ENCODE measurements at regions not wholly inside any gene's neighbourhood (a gene's known extent, or its start where the extent isn't known, plus 50 kb on each side); places are given as distances from the start of the nearest gene placed in this dataset.

DNA sequence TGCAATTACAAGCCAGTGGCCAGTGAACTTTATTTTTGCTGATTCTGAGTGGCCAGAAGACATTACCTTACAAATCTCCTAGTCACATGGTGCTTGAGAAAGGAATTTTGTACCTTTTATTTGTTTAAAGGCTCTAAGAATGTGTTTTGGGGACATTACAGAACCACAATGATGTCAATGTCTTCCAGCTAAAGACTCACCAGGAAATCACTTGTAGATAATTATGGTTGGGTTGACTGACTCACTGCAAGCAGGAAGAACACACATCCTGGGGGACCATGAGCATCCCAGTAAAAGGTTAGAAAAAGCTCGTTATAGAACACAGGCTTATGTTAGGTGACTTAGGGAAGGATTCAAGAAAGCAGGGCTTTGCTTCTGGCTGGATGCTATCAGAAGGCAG lies 119.4 kb upstream of the FAM9B start (continued):
- TF ChIP-seq, protein P1, sequence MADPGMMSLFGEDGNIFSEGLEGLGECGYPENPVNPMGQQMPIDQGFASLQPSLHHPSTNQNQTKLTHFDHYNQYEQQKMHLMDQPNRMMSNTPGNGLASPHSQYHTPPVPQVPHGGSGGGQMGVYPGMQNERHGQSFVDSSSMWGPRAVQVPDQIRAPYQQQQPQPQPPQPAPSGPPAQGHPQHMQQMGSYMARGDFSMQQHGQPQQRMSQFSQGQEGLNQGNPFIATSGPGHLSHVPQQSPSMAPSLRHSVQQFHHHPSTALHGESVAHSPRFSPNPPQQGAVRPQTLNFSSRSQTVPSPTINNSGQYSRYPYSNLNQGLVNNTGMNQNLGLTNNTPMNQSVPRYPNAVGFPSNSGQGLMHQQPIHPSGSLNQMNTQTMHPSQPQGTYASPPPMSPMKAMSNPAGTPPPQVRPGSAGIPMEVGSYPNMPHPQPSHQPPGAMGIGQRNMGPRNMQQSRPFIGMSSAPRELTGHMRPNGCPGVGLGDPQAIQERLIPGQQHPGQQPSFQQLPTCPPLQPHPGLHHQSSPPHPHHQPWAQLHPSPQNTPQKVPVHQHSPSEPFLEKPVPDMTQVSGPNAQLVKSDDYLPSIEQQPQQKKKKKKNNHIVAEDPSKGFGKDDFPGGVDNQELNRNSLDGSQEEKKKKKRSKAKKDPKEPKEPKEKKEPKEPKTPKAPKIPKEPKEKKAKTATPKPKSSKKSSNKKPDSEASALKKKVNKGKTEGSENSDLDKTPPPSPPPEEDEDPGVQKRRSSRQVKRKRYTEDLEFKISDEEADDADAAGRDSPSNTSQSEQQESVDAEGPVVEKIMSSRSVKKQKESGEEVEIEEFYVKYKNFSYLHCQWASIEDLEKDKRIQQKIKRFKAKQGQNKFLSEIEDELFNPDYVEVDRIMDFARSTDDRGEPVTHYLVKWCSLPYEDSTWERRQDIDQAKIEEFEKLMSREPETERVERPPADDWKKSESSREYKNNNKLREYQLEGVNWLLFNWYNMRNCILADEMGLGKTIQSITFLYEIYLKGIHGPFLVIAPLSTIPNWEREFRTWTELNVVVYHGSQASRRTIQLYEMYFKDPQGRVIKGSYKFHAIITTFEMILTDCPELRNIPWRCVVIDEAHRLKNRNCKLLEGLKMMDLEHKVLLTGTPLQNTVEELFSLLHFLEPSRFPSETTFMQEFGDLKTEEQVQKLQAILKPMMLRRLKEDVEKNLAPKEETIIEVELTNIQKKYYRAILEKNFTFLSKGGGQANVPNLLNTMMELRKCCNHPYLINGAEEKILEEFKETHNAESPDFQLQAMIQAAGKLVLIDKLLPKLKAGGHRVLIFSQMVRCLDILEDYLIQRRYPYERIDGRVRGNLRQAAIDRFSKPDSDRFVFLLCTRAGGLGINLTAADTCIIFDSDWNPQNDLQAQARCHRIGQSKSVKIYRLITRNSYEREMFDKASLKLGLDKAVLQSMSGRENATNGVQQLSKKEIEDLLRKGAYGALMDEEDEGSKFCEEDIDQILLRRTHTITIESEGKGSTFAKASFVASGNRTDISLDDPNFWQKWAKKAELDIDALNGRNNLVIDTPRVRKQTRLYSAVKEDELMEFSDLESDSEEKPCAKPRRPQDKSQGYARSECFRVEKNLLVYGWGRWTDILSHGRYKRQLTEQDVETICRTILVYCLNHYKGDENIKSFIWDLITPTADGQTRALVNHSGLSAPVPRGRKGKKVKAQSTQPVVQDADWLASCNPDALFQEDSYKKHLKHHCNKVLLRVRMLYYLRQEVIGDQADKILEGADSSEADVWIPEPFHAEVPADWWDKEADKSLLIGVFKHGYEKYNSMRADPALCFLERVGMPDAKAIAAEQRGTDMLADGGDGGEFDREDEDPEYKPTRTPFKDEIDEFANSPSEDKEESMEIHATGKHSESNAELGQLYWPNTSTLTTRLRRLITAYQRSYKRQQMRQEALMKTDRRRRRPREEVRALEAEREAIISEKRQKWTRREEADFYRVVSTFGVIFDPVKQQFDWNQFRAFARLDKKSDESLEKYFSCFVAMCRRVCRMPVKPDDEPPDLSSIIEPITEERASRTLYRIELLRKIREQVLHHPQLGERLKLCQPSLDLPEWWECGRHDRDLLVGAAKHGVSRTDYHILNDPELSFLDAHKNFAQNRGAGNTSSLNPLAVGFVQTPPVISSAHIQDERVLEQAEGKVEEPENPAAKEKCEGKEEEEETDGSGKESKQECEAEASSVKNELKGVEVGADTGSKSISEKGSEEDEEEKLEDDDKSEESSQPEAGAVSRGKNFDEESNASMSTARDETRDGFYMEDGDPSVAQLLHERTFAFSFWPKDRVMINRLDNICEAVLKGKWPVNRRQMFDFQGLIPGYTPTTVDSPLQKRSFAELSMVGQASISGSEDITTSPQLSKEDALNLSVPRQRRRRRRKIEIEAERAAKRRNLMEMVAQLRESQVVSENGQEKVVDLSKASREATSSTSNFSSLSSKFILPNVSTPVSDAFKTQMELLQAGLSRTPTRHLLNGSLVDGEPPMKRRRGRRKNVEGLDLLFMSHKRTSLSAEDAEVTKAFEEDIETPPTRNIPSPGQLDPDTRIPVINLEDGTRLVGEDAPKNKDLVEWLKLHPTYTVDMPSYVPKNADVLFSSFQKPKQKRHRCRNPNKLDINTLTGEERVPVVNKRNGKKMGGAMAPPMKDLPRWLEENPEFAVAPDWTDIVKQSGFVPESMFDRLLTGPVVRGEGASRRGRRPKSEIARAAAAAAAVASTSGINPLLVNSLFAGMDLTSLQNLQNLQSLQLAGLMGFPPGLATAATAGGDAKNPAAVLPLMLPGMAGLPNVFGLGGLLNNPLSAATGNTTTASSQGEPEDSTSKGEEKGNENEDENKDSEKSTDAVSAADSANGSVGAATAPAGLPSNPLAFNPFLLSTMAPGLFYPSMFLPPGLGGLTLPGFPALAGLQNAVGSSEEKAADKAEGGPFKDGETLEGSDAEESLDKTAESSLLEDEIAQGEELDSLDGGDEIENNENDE (IDR thresholded peaks at IDR 0.05; ENCODE audit: insufficient replicate concordance, low read length), result no peak
